HG02623 (cell line): ENCODE measurements at regions not wholly inside any gene's neighbourhood (a gene's known extent, or its start where the extent isn't known, plus 50 kb on each side); places are given as distances from the start of the nearest gene placed in this dataset.

Experiments used
- ATAC-seq: cut with Tn5 transposase; IDR thresholded peaks from one replicate; pipeline ENCODE4 v1.9.1; 2021; ENCODE audit warnings: moderate library complexity; ENCODE audit not compliant: unreplicated experiment

DNA sequence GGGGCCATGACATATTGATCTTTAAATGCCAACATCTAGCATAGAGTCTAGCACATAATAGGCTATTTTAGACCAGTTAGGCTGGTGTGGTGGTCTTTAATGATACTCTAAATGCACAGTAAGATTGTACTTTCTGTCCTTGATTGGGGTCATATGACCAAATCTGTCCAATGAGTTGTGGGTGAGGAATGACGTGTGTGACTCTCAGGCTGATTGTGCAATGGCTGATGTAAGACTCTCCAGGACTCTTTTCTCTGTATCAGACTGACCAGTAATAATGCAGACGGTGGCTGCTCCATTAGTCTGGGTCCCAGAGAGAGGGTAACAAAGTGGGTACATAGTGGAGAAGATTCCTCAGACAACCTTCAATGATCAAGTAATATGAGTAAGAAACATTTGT is 541.6 kb upstream of the CAMK1G start:
- no peak for ATAC-seq

DNA sequence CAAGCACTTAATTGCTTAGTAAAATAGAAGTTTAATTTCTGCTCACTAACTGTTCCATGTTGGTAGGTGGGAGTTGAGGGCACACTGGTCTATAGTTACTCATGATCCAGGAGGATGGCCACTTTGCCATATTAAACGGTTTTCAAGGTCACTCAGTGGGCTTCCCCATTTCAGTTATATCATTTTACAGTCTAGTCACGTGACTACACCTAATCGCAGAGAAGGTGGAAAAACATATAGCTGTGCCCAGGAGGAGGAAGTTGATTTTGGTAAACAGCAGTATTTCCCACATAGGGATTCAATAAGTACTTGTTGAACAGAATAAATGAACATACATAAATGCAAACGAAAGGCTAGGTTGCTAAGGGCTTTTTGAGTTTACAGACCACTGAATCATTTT is 541.1 kb upstream of the CAMK1G start:
- no peak for ATAC-seq

DNA sequence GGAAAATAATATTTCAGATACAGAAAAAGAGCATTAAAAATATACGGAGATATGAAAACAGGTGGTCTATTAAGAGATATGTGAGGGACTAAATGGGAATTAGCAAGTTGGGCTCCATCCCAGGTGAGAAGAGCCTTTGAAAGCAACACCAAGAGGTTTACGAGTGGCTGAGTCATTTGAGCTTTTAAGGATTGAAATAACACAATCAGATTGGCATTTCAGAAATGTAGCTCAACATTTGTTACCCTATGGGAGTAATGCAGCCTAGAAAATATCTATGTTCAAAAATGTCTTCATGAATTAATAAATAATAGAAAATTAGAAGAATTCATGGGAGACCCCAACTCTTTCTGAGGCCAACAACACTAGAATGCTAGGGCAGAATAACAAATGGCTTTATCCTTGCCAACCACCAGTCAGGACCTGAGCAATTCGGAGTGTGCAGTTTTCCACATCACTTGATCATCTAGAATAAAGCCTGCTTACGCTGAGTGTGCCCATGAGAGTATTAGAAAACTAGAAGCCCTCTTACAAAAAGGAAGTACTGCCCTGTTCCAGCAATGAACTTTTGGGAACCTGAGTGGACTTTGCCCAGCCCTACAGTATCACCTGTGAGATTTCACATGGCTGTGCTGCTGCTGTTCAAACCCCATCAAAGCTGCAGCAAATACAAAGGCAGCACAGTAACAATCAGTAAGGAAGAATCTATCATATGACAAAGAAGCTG is 538.0 kb upstream of the CAMK1G start:
- no peak for ATAC-seq

DNA sequence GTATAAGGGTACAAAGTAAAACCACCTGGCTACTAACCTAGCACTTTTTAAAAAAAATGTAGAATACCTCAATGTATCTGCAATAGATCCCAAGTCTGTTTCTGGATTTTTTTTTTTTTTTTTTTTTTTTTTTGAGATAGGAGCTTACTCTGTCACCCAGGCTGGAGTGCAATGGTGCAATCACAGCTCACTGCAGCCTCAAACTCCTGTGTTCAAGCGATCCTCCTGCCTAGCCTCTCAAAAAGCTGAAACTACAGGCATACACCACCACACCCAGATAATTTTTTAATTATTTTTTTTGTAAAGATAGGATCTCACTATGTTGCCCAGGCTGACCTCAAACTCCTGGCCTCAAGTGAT is 537.5 kb upstream of the CAMK1G start:
- ATAC-seq: no peak

DNA sequence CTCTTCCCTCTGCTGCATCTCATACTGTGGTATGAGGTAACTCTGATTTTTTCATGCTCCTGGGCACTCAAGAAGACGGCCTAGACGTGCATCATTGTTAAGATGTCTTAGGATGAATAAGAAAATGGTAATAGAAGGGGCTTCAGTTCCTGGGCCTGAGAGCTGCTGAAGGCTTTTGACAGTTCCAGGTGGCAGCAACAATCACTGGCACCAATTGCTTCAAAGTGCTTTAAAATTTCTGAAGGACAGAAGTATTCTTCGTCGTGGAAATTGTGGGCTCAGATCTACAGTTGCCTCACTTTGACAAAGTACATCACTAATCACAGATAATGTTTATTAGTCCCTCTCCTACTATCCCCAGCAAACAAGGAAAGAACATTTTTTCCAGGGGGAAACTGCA is 536.6 kb upstream of the CAMK1G start:
- ATAC-seq: no peak

DNA sequence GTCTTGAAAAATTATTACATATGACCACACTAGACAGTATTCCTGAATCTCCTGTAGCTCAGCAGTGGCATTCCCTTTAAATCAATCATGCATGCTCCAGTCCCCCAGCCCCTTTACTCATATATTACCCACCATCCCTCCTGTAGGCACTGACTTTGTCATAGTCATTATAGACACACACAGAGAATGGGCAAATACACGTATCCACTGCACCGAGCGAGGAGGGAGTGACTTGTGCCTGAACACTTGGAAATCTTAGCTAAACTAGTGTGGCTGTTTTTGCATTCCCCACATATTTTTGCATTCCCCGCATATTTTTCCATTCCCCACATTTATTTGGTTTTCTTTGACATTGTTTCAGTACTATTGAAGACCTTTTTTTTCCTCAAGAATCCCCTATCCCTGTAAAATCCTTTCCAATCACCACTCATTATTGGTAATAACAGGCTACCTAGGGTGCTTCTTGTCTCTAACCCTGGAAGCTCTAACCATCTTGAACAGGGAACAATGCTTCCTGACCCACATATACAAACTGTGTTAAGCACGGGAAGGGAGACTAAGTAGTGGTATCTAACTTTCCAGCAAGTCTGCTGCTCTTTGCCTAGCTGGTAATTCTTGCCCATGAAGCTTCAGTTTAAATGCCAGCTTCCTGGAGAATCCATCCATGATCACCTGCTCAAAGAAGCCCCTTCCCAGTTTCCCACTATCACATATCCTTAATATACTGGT is 534.4 kb upstream of the CAMK1G start:
- ATAC-seq: no peak

DNA sequence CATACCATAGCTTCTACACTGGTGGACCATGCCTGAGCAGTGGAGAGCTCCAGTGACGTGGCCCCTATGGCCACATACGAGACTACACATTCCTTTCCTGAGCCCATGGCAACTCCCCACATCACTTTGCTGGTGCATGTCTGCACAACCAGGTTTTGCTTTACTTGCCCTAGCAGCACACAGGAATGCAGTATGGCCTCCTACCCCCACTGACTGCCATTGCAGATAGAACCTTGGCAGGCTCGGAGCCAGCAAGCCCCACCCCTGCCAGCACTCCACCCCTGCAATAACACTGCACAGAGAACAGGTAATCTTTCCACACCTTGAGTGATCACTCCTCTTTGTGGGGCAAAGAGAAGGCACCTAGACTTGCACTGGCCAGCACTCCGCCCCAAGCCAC is 531.9 kb upstream of the CAMK1G start:
- ATAC-seq: no peak

DNA sequence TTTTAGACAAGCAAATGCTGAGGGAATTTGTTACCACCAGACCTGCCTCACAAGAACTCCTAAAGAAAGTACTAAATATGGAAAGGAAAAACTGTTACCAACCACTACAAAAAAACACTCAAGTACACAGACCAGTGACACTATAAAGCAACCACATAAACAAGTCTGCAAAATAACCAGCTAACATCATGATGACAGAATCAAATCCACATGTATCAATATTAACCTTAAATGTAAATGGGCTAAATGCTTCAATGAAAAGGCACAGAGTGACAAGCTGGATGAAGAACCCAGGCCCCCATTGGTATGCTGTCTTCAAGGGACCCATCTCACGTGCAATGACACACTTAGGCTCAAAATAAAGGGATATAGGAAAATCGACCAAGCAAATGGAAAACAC is 529.9 kb upstream of the CAMK1G start:
- ATAC-seq: no peak

DNA sequence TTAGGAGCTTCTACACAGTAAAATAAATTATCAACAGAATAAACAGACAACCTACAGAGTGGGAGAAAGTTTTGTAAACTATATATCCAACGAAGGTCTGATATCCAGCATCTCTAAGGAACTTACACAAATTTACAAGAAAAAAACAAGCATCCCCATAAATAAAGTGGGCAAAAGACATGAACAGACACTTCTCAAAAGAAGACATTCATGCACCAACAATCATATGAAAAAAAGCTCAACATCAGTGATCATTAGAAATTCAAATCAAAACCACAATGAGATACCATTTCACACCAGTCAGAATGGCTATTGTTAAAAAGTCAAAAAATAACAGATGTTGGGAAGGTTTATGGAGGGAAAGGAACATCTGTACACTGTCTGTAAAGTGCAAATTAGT is 526.4 kb upstream of the CAMK1G start:
- no peak for ATAC-seq

DNA sequence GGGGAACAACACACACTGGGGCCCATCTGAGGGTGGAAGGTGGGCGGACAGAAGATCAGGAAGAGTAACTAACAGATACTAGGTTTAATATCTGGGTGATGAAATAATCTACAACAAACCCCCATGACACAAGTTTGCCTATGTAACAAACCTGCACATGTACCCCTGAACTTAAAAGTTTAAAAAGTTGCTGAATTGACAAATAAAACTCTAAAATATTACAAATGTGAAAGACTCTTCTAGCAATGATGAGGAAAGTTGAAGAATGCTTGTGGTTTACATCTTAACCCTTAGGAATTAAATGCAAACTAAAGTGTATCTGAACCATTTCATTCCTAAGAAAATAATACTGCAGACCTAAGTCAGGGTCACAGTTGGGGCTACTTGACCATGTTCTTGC is 525.6 kb upstream of the CAMK1G start:
- ATAC-seq: no peak

DNA sequence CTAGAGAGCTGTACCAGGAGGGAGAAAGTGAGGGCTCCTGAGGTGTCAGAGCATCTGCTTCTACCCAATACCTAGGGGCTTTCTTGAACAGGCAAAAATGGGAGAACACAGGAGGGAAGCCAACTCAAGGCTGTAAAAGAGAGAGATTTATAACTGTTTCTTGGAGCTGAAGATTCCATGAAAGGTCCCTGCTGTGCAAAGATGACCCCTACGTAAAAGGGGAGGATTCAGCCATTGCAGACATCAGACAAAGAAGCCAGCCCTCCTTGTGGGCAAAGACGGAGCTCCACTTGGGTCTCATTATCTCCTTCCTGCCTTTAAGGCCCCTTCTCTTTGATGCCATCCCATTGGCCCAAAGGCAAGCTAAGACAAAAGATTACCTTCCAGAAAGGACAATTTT is 524.1 kb upstream of the CAMK1G start:
- ATAC-seq: no peak

DNA sequence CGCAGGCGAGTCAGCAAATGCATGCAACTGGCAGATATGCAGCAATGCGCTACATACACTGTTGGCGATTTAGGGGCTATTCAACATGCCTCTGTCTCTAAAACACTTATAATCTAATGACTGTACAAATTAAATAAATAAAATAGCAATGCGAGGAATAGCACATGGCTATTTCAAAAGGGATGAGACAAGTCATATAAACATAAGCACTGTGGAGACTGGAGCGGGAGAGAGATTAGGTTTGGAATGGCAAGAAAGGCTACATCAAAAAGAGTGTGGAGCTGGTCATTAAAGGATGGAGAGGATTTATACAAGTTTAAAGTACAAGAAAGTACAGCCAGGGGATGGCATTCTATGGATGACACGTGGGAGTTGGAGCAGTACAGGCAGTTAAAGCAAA is 523.5 kb upstream of the CAMK1G start:
- ATAC-seq: no peak

DNA sequence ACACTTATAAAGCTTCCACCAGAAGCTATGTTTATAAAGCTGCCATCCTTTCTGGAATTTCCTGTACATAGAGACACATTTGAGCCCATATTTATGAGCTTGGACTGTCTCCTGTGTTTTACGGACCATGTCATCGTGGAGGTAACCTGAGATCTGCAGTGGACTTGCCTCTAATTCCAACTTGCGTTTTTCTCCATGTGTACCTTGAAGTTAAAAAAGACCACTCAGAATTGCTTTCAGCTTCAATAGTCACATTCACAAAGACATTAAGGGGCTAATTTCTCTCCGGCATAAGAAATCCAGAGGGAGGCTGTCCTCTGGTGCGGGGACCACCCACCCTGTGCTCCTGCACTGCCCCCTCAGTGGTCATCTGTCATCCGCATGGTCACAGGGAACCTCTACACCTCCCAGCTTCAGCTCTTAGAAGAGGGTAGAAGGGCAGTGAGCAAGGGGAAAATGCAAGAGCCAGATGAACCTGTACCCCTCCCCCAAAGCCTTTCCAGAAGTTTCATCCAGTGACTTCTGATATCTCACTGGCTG is 521.4 kb upstream of the CAMK1G start:
- no peak for ATAC-seq

DNA sequence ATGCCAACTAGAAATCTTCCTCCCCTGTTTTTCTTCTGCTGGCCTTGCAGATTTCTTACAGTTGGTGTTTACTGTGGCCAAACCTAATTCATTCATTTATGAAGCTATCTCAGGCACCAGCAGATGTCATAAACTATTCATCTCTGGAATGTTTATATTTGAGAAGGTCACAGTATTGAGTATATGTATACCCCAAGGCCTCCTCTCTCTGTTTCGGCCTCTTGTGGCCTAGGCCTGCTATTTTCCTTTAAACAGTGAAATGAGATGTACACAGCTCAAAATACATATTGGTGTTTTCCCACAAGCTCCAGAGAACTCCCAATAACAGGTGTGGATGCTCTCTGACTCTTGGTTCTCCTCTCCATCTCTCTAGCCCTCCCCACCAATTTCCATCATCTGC is 520.7 kb upstream of the CAMK1G start:
- ATAC-seq: peak; percentile 50

DNA sequence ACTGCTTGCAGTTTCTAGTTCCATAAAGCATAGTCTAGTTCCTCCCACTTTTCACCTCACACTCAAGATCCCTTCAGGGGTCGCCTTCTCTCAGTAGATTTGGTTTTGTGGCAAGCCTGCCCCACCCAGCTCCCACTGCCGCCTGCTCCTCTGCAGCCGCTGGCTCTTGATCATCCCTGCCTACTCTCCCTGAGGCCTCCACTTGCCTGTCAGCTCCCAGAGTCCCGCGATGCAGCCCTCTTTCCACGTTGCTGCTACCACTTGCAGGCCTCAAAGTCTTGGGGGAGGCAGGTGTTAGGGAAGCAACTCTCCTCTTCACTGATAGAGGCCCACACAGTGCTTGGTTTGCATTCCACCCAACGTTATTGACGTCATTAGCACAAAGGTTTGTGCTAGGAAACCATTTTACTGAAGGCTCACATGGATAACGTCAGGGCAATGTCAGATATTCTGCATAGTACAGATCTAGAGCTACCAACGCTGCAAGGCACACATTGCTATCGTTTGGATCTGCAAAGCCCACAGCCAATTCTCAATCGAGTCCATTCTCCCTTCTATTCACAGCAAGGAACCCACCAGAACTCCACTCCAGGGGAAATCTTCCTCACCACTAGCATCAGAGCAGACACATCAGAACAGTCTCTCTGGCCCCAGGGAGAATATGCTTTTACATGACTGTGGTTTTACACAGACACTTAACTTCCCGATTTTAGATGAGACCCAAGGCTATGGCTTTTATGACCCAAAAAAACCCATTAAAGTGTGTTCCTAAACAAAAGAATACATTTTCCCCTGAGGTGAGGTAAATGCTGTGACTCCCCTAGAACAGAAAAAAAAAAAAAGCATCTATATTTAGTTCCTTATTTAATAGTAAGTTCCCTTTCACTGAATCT is 519.5 kb upstream of the CAMK1G start:
- no peak for ATAC-seq

DNA sequence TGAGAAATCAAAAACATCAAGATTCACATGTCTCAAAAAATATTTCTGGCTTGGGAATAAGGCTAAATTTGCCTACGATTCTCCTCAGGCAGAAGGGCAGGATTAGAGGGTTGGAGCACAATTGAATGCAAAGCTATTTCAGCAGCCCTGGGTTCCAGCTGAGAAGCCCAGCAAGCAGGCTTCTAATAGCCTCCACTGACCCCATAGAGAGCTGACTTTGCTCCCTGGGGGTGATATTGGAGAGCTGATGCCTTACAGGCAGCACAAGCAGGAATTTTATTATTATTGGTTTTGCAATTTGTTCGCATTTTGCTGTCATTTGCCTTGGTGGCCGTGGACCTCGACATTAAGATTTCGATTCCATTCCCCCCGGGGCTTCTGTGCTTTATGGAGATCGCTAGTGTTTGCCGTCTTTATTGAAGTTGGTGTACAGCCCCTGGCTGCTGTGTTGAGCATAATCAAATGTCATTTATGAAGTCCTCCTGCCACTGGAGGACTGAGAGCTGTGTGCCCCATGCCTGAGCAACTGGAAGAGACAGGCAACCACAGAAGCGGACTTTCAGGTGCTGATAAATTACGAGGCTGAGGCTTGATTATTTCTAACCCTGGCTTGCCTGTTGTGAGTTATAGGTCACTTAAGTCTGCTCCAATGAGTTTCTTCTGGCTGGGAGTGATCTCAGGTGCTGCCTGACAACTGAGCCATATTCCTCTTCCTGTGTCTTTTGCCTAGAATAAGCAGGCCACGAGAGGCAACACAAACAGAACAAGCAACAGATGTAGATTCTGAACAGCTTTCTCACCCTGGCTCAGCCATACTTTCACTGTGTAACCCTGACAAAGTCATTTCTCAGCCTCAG is 518.4 kb upstream of the CAMK1G start:
- ATAC-seq: no peak

DNA sequence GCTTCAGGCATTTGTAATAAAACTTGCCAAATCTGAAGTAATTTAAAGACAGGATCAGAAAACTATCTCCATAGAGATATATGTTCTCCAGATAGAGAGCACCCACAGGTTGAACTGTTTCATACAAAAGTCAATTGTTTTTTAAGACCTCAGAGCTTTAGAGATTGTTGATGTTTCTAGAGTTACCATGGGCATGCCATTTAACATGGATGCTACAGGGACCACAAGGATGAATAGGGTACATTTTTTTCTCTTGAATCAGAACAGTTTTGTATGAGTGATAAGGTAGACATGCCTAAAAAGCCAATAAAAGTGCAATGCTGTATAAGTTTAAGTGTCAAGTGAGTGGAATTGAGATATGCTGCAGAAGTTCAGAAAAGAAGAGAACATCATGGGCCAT is 511.0 kb upstream of the CAMK1G start:
- no peak for ATAC-seq

DNA sequence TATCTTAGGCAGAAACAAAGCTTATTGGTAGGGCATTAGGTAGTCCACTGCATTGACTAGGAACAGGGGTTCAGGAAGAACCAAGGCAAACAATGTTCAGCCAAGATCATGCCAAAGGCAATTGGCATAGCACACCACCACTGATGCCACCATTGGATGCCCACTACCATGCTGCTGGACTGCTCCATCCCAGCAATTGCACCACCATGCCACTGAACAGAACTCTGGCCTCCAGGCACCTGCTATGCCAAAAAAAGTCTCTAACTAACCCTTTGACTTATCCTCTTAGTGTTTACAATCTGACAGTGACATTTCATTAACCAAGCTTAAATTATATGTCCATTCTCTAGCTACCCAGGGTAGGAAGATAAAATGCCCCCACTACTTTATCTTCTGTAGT is 509.6 kb upstream of the CAMK1G start:
- no peak for ATAC-seq

DNA sequence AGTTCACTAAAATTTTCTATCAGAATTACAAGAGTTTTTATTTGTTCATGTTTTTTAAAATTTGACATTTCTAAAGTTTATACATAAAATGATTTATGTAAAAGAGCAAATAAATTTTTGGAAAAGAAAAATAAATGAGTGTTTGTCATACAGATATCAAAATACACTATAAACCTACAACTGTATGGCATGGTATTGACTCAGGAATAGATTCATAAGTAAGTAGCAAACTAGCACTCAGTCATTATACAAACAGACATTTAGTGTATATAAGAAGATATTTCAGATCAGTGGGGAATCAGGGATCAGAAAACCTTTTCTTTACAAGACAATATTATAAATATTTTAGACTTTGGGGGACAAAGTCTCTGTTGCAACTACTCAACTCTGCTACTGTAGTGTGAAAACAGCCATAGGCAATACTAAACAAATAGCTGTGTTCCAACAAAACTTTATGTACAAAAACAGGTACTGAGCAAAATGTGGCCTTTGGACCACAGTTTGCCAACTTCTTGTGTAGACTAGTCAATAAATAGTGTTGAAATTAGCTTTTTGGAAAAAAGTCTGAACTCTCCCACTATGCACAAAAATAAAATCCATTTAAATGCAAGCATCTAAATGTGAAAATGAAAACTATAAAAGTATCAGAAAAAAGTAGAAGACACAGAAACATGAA is 508.8 kb upstream of the CAMK1G start:
- ATAC-seq: no peak

DNA sequence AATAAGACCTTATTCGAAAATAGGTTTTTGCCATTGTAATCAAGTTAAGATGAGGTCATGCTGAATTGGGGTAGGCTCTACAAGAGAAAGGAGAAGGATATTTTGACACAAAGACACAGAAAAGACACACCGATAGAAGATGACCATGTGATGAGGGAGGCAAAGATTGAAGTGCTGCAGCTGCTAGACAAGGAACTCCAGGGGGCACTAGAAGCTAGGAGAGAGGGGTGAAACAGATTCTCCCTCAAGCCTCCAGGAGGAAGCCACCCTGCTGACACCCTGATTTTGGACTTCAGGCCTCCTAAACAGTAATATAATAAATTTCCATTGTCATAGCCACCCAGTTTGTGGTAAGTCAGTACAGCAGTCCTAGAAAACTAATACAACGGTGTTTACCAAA is 506.8 kb upstream of the CAMK1G start:
- ATAC-seq: no peak
